DOHH2 (cell line): ENCODE measurements at regions not wholly inside any gene's neighbourhood (a gene's known extent, or its start where the extent isn't known, plus 50 kb on each side); places are given as distances from the start of the nearest gene placed in this dataset.

Source experiments
- H3F3A ChIP-seq: fragments of 200-600 bp; sonication (generic), shearing (Covaris generic); 2 replicates; pipeline ENCODE4 v1.6.0; 2016; ENCODE audit warnings: antibody characterized with exemption, mild to moderate bottlenecking; ENCODE audit not compliant: control insufficient read depth, insufficient read depth
- H3K27ac ChIP-seq: fragments of 200-600 bp; sonication (generic); 2 replicates; pipeline ENCODE4 v1.5.1; 2014; ENCODE audit warnings: low read depth, mild to moderate bottlenecking, low read length, moderate library complexity
- H3K27me3 ChIP-seq: fragments of 200-600 bp; sonication (generic); 2 replicates; pipeline ENCODE4 v1.6.1; 2014; ENCODE audit warnings: mild to moderate bottlenecking, low read length, mixed read lengths; ENCODE audit not compliant: control insufficient read depth
- H3K36me3 ChIP-seq: fragments of 200-600 bp; sonication (generic); 2 replicates; pipeline ENCODE4 v1.6.1; 2014; ENCODE audit warnings: mild to moderate bottlenecking, low read length, moderate library complexity, mixed read lengths; ENCODE audit not compliant: control insufficient read depth
- H3K4me1 ChIP-seq: fragments of 200-600 bp; sonication (generic); 2 replicates; pipeline ENCODE4 v1.6.1; 2014; ENCODE audit warnings: mild to moderate bottlenecking, low read length, mixed read lengths; ENCODE audit not compliant: control insufficient read depth
- H3K4me2 ChIP-seq: fragments of 200-600 bp; sonication (generic); 2 replicates; pipeline ENCODE4 v1.6.0; 2014; ENCODE audit warnings: mild to moderate bottlenecking, low read length, moderate library complexity
- H3K4me3 ChIP-seq: fragments of 200-600 bp; sonication (generic); 2 replicates; pipeline ENCODE4 v1.5.1; 2014; ENCODE audit warnings: mild to moderate bottlenecking, low read length, mixed read lengths
- H3K79me2 ChIP-seq: fragments of 200-600 bp; sonication (generic); 2 replicates; pipeline ENCODE4 v1.6.1; 2014; ENCODE audit warnings: mild to moderate bottlenecking, low read length, mixed read lengths; ENCODE audit not compliant: control insufficient read depth
- H3K9me2 ChIP-seq: fragments of 200-600 bp; sonication (generic); replicated peaks from 2 replicates; pipeline ENCODE4 v1.6.1; 2014; ENCODE audit warnings: mild to moderate bottlenecking, low read length, mixed read lengths; ENCODE audit not compliant: control insufficient read depth
- H3K9me3 ChIP-seq: fragments of 200-600 bp; sonication (generic); 2 replicates; pipeline ENCODE4 v1.6.1; 2014; ENCODE audit warnings: antibody characterized with exemption, low read length, mixed read lengths; ENCODE audit not compliant: control insufficient read depth, insufficient read depth
- H4K20me1 ChIP-seq: fragments of 200-600 bp; sonication (generic); 2 replicates; pipeline ENCODE4 v1.6.0; 2014; ENCODE audit warnings: low read depth, mild to moderate bottlenecking, antibody characterized with exemption, low read length, moderate library complexity; ENCODE audit not compliant: control insufficient read depth, insufficient read depth
- EZH2phosphoT487 ChIP-seq: fragments of 200-600 bp; sonication (generic); IDR thresholded peaks from 2 replicates; pipeline ENCODE4 v1.6.1; 2017; ENCODE audit warnings: borderline replicate concordance, mild to moderate bottlenecking, antibody characterized with exemption, low read length, moderate library complexity, mixed read lengths
- TF ChIP-seq, protein P1 (sequence below): fragments of 200-600 bp; sonication (generic); IDR thresholded peaks from one replicate; pipeline ENCODE4 v1.5.1; 2014; ENCODE audit warnings: antibody characterized with exemption, mild to moderate bottlenecking, low read depth, low read length; ENCODE audit not compliant: poor library complexity, severe bottlenecking

DNA sequence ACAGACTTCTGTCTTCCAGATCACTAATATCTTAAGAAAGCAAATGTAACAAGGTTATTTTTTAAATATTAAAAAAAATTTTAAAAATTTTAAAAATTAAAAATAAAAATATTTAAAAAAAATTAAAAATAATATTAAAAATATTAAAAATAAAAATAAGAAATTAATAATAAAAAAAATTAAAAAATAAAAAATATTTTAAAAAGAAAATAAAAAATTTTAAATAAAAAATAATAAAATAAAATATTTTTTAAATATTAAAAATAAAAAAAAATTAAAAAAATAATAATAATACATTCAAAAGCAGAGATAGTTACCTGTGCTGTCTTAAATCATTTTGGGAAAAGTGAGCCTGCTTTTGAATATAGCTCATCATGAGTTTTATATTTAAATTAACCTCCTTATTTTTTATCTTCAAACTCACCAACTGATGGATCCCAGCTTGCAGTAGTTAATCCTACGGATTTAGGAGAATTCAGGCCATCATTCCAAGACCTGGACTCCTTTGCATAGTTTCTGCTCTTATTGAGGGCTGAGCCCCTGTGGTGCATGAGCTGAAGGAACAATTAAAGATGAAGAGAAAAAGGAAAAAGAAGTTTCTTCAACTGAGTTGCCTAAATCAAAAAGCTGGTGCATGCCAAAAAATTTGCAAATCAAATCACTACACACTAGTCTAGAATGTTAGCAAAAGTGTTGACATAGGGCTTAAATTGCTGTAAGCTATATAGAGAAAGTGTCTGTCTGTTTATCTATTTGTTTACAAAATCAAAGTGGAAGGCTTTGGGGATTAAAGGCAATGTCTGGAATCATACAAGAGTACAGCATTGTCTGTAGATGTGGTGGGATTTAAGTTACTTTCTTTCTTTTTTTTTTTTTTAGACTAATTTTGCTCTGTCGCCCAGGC is 50.5 kb upstream of the ZNF438 start:
- no peak overlapping the region for H3K4me3 ChIP-seq
- H4K20me1 ChIP-seq, result no peaks in the 10 kb centered on the region
- H3K9me2 ChIP-seq, result no peaks in the 10 kb centered on the region
- H3K9me3 ChIP-seq, result no peaks in the 10 kb centered on the region
- no peak overlapping the region for H3K4me2 ChIP-seq
- no peak overlapping the region for H3K27ac ChIP-seq
- no peaks in the 10 kb centered on the region for H3K79me2 ChIP-seq
- no peaks in the 10 kb centered on the region for H3F3A ChIP-seq
- H3K4me1 ChIP-seq, result no peaks in the 10 kb centered on the region
- no peaks in the 10 kb centered on the region for H3K27me3 ChIP-seq
- no peak for TF ChIP-seq EZH2phosphoT487
- TF ChIP-seq, protein P1, sequence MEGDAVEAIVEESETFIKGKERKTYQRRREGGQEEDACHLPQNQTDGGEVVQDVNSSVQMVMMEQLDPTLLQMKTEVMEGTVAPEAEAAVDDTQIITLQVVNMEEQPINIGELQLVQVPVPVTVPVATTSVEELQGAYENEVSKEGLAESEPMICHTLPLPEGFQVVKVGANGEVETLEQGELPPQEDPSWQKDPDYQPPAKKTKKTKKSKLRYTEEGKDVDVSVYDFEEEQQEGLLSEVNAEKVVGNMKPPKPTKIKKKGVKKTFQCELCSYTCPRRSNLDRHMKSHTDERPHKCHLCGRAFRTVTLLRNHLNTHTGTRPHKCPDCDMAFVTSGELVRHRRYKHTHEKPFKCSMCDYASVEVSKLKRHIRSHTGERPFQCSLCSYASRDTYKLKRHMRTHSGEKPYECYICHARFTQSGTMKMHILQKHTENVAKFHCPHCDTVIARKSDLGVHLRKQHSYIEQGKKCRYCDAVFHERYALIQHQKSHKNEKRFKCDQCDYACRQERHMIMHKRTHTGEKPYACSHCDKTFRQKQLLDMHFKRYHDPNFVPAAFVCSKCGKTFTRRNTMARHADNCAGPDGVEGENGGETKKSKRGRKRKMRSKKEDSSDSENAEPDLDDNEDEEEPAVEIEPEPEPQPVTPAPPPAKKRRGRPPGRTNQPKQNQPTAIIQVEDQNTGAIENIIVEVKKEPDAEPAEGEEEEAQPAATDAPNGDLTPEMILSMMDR, result no peak
- no peaks in the 10 kb centered on the region for H3K36me3 ChIP-seq

DNA sequence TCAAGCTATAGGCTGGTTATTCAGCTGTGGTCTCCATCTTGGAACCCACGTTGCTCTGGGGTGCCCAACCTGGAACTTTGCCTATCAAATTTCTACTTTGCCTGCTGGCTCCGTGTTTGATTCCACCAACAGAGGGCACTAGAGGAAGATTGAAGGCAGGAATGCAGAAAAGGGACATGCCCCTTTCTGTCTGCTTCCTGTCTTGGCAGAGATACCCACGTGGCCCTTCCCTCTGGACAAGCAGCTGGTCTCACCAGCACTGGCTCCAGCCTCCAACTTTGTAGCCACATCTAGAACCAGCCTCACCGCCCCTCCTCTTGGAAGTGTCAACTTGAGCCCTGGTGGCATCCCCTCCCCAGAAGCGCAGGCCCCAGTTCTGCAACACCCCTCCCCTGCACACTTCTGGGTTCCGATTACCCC is 52.1 kb upstream of the ZNF438 start:
- no peaks in the 10 kb centered on the region for H3F3A ChIP-seq
- H3K4me2 ChIP-seq, result no peak overlapping the region
- H3K4me1 ChIP-seq, result no peaks in the 10 kb centered on the region
- no peaks in the 10 kb centered on the region for H3K9me2 ChIP-seq
- H3K79me2 ChIP-seq, result no peaks in the 10 kb centered on the region
- no peak for TF ChIP-seq EZH2phosphoT487
- TF ChIP-seq, protein P1, result peak; percentile 55
- H3K27me3 ChIP-seq, result no peaks in the 10 kb centered on the region
- no peak overlapping the region for H3K4me3 ChIP-seq
- no peaks in the 10 kb centered on the region for H3K36me3 ChIP-seq
- H3K27ac ChIP-seq, result no peak overlapping the region
- no peaks in the 10 kb centered on the region for H4K20me1 ChIP-seq
- H3K9me3 ChIP-seq, result no peaks in the 10 kb centered on the region

- TF ChIP-seq, protein P1, result no peak
- TF ChIP-seq EZH2phosphoT487, result no peak
- H3K9me3 ChIP-seq, result no peaks in the 10 kb centered on the region
- H3K79me2 ChIP-seq, result no peaks in the 10 kb centered on the region
- H3F3A ChIP-seq, result no peaks in the 10 kb centered on the region
- H3K27ac ChIP-seq, result no peak overlapping the region
- no peak overlapping the region for H3K4me2 ChIP-seq
- no peaks in the 10 kb centered on the region for H3K27me3 ChIP-seq
- H3K4me3 ChIP-seq, result no peak overlapping the region
- H3K9me2 ChIP-seq, result no peaks in the 10 kb centered on the region
- no peaks in the 10 kb centered on the region for H3K4me1 ChIP-seq
- no peaks in the 10 kb centered on the region for H3K36me3 ChIP-seq
- H4K20me1 ChIP-seq, result no peaks in the 10 kb centered on the region
Observed at GRCh38 chr10:31087011-31087410, 55.3 kb upstream of the ZNF438 start.
